Stromal cell of bone marrow (primary cell): ENCODE measurements at regions not wholly inside any gene's neighbourhood (a gene's known extent, or its start where the extent isn't known, plus 50 kb on each side); places are given as distances from the start of the nearest gene placed in this dataset.

Experiments used
- DNase-seq: peaks from one replicate; pipeline ENCODE4 v3.0.0-alpha.2; 2012; ENCODE audit warnings: low read depth

DNA sequence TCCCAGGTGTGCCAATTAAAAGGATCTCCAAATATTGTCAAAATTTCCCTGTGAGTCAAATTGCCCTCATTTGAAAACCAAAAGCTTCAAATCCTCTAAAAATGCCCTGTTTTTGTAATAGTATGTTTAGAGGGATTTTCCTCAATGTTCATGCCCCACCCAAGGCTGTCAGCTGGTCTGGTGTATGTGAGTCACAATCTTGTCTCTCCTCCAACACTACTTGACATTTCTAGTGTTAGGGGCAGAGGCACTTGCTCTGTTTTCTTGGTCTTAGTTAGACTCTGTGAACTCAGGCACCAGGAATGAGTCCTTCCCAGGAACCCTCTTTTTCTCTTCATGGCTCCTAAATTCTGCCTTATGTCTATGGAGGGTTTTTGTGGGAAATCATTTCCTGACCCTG, 634.8 kb downstream of the KCNJ2 start:
- DNase-seq: peak; percentile 67

DNA sequence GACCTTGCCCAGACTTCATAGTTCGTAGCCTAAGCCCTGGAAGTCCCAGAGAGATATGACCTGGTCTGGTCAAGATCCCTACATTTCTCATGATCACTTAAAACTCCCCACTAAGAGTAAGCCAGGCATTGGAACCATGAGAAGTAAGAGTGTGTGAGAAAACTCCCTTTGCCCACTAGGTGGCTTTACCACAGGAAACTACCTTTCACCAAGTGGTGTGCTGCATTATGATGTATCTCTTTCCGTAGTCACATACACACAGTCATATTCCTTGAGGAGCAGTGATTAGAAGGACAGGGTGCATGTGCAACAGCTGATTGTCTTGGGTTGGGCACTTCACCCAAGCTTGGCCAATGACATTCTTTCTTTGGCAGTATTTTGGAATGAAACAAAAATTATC, 639.3 kb downstream of the KCNJ2 start:
- no peak for DNase-seq

DNA sequence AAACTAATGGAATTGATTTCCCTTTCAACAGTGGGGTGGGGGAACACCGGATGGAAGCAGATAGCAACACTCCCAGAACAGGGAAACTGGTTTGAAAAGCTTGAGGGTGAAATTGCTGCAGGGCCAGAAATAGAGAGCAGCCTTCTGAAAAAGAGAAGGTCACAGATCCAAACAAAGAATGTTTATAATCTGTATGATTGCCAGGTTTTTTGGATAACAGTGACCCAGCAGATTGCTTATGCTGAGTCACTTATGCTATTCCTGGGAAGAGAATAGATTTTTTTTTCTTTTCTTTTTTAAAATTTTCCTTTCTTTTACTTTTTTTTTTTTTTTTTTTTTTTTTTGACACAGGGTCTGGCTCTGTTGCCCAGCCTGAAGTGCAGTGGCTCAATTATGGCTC, 641.3 kb downstream of the KCNJ2 start:
- peak; percentile 23 for DNase-seq

DNA sequence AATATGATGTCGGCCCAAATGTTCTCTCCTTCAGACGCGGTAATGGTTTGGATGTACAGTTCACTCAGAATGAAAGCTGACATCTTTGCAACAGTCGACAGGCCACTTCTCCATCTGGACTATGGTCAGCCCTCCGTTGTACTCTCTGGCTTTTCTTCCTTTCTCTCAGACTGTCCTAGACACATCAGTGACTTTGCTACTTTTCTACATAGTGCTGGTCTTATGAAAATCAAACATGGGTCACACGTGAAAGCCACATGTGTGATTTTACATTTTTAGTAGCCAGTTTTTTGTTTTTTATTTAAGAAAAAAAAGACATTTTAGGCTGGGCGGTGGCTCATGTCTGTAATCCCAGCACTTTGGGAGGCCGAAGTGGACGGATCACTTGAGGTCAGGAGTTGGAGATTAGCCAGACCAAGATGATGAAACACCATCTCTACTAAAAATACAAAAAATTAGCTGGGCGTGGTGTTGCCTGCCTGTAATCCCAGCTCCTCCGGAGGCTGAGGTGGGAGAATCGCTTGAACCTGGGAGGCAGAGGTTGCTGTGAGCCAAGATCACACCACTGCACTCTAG, 644.1 kb downstream of the KCNJ2 start:
- peak; percentile 55 for DNase-seq

DNA sequence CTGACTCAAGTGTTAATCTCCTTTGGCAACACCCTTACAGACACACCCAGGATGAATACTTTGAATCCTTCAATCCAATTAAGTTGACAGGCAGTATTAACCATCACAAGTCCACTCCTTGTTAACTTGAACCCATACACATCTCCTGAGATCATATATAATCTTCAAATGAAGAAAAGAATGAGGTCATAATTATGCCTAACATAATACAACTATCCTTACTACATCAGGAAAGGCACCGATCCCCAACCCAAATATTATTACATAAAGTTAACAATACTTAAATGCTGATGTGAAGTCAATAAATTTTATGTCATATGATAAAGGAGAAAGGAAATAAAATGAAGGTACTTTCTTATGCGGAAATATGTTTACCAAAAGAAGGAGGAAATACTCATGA, 649.9 kb downstream of the KCNJ2 start:
- no peak for DNase-seq

DNA sequence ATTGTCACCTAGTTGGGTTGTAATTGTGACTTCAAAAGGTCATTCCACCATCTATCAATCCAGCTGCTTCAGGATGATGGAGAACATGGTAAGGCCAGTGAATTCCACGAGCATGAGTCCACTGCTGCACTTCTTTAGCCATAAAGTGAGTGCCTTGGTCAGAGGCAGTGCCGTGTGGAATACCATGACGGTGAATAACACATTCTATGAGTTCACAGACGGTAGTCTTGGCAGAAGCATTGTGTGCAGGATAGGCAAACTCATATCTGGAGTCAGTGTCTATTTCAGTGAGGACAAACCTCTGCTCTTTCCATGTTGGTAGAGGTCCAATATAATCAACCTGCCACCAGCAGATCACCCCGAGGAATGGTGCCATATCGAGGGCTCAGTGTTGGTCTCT, 650.9 kb downstream of the KCNJ2 start:
- DNase-seq: no peak

DNA sequence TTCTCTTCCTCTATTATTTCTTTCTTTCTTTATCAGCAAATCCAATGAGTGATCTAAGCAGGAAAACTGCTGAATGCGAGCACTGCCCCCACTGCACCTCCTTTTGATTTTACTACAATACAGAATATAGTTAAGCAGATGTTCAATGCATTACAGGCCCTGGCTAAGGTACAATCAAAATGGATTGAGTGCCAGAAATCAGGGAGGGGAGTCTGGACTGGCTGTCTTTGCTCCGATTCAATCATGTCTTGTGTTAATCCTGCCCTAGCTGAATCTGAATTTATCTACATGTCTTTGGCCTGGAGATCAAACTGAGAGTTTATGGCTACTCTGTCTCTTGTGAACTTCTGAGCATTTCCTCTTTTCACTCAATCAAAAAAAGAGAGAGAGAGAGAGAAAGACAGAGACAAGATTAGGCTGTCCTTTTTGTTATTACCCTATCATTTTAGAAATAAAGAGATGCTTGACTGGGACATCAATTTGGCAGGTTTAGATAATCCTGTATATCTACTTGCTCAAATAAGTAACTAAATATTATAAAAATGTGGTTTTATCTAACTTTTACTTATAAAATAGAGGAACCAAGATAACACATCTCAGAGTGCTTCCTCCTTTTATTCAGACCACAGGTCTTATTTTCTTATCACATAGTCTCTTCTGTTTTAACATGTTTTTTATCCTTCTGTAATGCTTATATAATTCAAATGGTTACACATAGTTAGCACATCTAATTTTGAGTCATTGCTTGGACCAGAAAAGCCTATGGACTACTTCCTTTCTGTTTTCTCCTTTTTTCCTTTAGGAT, 656.2 kb downstream of the KCNJ2 start:
- DNase-seq: no peak

DNA sequence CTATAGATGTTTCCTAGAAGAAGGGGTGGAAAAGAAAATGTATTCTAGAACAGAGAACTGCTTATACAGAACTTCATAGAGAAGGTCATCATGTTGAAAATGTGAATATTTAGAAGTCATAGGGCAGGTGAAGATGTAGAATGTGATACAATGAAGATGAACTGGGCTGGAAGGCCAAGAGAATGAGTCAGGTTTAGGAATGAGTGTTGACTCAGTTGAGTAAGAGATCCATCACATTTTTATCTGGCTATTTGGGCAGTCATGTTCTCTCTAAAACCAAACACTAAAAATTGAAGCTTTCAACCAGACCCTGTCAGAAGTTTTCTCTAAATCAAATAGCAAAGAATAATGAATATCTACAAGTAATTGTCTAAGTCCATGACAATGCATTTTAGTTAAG, 660.5 kb downstream of the KCNJ2 start:
- DNase-seq: no peak

DNA sequence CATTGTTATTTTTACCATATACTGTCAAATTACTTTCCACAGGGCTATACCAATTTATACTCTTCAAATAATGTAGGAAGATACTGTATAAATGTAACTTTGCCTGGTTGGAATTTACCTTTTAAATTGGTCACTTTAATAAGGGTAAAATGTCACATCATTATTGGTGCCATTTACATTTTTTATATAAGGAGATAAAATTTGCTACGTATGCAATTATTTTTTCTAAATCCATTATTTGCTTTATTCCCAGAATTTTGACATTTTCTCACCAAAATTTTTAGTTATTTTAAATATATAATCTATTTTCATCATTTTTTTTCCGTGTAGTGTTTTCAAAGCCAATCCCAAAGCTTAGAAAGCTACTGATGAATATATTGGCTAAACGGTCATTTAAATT, 664.7 kb downstream of the KCNJ2 start:
- no peak for DNase-seq

DNA sequence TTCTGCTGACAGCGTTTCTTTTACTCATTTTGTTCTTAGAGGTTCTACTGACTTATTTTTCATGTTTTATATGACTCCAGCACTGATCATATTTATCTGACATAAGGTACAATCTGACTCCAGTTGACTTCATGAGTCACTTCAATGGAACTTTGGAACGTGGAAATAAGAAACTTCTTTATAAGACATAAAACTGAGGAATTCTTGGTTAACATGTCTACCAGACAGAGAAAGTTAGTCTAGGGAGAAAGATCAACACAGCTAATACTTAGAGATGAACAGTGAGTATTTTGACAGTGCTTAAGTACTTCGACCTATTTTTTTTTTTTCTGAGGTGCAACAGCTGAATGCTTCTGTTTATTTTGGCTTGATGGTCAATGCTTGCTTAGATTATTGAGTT, 679.5 kb downstream of the KCNJ2 start:
- no peak for DNase-seq

DNA sequence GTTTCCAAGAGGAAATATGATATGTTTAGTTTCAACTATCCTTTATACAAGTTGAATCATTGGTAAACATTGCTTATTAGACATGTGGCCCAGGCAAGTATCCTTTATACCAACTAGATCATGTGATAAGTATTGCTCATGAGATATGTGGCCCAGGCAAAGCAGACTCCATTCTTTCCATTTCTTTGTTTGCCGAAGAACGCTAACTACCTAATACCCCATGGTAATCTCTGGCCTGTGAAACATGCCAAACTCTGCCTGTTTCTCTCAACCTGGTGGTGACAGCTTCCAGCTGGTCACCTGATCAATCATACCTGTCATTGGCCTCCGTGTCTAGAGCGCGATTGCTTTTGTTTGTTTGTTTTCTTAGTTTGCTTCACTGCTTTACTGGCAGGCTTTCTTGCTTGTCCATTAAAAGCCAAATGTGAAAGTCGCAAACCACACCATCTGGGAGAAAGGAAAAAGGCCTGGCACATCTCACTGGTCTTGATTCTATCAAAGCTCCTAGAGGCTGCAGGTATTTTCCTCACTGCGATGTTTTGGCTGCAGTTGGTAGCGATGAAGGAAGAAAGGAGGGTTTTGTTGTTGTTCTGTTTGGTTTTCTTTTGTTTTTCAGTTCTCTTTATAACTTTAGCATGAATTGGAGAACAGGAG, 686.2 kb downstream of the KCNJ2 start:
- peak; percentile 30 for DNase-seq

DNA sequence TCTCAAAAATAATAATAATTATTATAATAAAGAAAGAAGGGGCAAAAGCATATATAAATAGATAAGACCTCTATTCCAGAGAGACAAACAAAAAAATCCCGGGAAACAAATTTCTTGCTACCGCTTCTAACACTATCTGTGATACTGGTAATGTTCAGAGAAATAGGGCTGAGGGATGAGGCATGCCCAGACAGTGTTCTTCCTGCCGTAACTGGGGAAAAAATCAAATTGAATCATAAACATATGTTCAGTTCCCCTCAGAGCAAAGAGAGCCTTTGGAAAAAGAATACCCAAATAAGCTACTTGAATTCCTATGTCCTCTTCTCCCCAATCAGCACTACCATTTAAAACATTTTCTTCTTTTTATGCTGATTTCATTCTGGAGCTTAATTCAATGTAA, 688.0 kb downstream of the KCNJ2 start:
- no peak for DNase-seq

DNA sequence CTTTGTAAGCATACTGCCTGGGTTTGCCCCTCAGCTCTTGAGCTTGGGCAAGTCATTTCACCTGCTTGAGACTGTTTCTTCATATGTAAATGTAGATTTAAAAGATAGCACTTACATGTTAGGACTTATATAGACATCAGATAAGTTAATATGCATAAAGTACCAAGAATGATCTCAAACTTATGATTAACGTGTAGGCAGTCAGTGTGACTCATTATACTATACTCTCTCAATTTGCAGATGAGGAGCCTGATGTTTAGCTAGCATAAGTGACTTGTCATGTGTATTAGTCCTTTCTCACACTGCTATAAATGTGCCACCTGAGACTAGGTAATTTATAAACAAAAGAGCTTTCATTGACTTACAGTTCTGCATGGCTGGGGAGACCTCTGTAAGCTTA, 690.5 kb downstream of the KCNJ2 start:
- no peak for DNase-seq

DNA sequence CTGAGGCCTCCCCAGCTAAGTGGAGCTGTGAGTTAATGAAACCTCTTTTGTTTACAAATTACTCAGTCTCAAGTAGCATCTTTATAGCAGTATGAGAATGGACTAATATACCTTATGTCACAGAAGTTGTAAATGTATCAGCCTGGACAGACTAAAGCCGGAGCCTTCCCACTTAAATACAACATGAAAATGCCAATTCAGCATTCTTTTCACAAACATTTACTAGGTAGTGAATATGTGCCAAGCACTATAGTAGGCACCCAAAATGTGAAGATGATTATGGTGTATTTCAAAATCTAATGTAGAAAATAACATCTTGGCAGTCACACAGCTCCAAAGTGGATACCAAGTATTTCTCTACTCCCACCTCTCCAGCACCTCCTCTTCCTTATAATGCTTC, 693.0 kb downstream of the KCNJ2 start:
- DNase-seq: no peak

DNA sequence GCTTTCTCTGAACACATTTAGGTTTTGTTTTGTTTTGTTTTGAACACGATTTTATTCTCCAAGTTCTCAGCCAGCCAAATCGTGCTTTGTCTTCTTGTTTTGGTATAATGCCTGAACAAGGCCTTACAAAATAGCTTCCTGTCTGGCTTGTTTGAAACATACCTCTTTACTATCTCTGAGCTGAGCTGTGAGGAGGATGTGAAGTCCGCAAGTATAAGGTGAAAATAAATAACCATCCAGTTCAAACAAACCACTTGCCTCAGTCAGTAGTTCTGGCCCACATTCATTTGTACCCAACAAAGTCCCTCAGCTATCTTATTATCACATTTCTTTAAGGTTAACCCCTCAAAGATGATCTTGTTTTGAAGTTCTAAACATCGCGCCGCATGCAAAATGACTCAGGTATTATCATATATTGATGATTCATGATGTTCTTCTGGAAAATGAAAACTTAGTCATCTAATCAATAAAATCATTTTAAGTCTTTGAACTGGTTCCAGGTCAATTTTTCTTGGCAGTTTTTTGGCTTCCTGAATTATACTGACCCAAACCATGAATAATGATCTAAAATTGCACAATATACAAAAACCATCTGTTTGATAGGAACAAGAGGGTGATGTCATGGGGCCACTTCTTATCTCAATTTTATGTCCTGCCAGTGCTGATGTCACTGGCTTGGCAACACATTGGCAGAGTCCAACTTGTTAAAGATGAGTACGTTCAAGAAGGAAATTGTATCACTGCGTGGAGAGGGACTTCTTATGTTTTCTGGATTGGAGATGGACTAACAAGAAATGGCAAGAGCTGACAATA, 694.3 kb downstream of the KCNJ2 start:
- DNase-seq: no peak

DNA sequence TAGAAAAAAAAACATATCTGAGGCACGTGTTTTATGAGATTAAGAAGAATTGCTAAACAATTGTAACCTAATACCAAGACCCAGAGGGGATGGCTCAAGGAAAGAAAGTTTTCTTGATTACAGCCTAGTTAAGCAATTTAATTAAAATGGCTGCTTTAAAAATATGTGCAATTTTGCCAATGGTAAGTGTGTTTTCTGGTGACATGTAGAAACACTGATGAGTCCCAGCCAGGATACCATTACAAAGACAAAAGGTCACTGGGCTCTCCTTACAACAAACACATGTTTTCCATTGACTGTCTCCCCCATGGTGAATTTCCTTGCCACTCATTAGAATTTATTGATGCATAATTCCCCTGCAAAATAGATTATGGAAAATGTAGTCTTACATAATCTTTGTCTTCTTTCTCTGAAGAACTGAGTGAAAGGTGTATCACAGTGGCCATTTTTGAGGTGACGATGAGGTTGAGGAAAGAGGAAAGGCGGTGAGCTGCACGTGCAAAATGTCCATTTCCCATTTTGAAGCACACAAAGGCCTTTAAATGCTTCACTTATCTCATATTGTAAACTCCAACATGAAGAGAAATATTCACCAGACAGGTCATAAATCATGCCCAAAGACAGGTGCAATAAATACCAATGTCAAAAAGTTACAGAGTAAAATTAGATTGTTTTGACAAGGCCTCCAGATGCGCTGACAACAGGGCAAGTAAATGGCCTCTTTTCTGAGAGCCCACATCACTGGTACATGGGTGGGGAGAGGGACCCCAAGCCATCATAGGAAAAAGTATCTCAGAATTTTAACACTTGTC, 696.9 kb downstream of the KCNJ2 start:
- no peak for DNase-seq

DNA sequence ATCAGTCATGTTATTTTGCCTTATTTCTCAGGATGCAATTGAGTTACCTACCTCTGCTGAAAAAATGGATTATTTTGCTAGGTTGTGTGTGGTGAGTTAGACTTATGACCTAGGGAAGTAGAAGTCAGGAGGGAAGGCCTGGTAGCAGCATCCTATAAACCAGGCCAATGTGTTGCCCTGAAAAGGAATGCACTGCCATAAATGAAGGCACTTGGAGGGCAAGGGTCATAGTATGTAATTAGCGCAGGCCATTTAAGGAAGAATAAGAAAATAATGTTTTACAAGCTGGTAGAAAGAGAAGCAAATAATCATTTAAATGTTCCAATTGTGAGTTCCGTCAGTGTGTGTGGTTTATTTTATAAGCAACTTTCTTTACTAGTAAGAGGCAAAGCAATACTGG, 698.8 kb downstream of the KCNJ2 start:
- no peak for DNase-seq

DNA sequence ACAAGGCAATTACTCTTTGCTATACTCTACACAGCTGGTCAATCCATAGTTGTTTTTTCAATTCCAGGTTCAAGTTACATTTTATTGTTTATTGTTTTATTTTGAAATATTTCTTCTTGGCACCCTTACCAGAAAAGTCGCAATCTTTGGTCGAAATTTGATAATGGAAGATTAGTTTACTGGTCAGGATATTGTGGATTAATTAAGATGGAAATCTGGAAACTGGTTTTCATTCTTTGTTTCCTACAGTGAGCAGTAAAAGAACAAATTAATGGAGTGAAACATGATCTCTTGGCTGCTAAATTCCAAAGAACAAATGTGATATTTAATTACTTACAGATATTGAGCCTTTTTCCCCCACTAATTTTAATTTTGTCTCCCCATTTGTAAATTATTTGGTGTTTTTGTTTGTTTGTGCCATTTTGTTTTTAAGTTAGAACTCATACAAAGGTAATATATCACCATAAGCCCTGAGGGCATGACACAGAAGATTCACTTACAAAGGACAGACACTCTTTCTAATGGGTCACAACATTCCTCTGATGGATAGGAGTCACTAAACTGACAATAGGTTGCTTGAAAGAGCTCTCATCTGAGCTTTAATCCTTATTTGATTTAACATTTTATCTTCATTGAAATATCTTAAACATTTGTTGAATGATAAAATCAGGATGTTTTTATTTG, 700.2 kb downstream of the KCNJ2 start:
- DNase-seq: no peak

DNA sequence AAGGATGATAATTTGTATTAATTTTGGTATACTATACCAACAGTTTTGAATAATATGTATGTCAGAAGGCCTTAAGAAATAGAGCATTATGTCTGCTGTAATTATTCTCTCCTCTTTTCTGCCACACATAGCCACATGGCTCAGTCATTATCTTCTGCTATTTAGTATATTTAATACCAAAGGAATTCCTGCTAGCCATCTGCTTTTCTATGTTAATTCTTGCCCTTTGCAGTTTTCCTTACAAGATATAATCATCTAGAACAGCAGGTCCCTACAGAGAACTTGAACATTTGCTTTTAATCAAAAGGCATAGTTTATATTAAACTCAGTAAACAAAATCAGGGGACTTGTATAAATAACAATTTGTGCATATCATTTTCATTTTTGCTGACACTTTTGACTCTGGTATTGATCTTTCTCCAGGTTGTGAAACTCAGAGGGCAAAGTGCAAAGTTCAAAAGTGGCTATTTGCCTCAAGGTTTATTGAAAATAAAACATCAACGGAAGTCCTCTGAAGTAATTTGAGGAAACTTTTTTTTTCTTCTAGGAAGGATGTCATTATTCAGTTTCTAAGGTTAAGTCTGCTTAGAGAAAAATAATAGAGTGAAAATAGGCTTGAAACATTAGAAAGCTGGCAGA, 702.0 kb downstream of the KCNJ2 start:
- no peak for DNase-seq

DNA sequence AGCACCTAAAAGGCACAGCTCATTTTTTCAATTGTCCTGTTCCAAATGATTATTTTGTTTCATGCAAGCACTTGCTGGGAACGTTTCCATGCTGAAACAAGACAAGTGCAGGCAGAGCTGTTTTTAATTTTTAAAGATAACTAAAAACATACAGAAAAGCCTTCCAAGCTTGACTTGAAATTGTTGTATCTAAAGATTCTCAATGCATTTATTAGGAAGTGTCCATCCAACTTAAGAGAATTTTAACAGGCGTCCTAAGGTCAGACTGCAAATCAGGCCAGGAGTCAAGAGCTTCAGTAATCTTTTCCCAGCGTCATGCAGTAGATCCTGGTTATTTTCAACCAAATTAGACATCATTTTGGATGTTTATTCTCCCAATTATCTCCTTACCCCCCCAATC, 702.8 kb downstream of the KCNJ2 start:
- DNase-seq: no peak
